H9 (cell line): ENCODE measurements at regions not wholly inside any gene's neighbourhood (a gene's known extent, or its start where the extent isn't known, plus 50 kb on each side); places are given as distances from the start of the nearest gene placed in this dataset.

Source experiments
- DNase-seq: peaks from one replicate; pipeline ENCODE4 v3.0.0-alpha.2; 2017
- H2AFZ ChIP-seq: one replicate; pipeline ENCODE4 v1.6.1; 2013; ENCODE audit warnings: mild to moderate bottlenecking, low read length, control low read depth, moderate library complexity
- H2AK5ac ChIP-seq: 2 replicates; pipeline ENCODE4 v1.6.1; 2013; ENCODE audit warnings: low read length, control low read depth, mixed read lengths; ENCODE audit not compliant: insufficient read length
- H2BK120ac ChIP-seq: one replicate; pipeline ENCODE4 v1.6.1; 2013; ENCODE audit warnings: low read depth, mild to moderate bottlenecking, low read length, control low read depth, inconsistent platforms; ENCODE audit not compliant: poor library complexity, severe bottlenecking
- H2BK12ac ChIP-seq: 2 replicates; pipeline ENCODE4 v1.6.1; 2013; ENCODE audit warnings: low read length, control low read depth, mixed read lengths, low read depth; ENCODE audit not compliant: insufficient read length
- H2BK15ac ChIP-seq: 2 replicates; pipeline ENCODE4 v1.6.1; 2013; ENCODE audit warnings: low read depth, low read length, control low read depth
- H2BK20ac ChIP-seq: one replicate; pipeline ENCODE4 v1.6.1; 2013; ENCODE audit warnings: low read depth, mild to moderate bottlenecking, low read length, control low read depth, inconsistent platforms; ENCODE audit not compliant: poor library complexity, severe bottlenecking
- H2BK5ac ChIP-seq: 2 replicates; pipeline ENCODE4 v1.6.1; 2013; ENCODE audit warnings: low read length, control low read depth, mixed read lengths; ENCODE audit not compliant: insufficient read length
- H3K14ac ChIP-seq: 2 replicates; pipeline ENCODE4 v1.6.1; 2013; ENCODE audit warnings: low read length, control low read depth; ENCODE audit not compliant: insufficient read depth
- H3K18ac ChIP-seq: 2 replicates; pipeline ENCODE4 v1.6.1; 2013; ENCODE audit warnings: low read depth, mild to moderate bottlenecking, mixed read lengths, low read length, control low read depth; ENCODE audit not compliant: insufficient read length
- H3K23ac ChIP-seq: 2 replicates; pipeline ENCODE4 v1.6.1; 2013; ENCODE audit warnings: low read length, control low read depth, mixed read lengths, low read depth; ENCODE audit not compliant: insufficient read length
- H3K23me2 ChIP-seq: 2 replicates; pipeline ENCODE4 v1.6.1; 2013; ENCODE audit warnings: low read depth, mild to moderate bottlenecking, mixed read lengths, low read length, control low read depth; ENCODE audit not compliant: insufficient read length, poor library complexity, severe bottlenecking
- H3K27ac ChIP-seq: 2 replicates; pipeline ENCODE4 v1.5.1; 2013; ENCODE audit warnings: low read length, control low read depth, mixed read lengths, low read depth; ENCODE audit not compliant: insufficient read length
- H3K27me3 ChIP-seq: 2 replicates; pipeline ENCODE4 v1.6.1; 2013; ENCODE audit warnings: low read length, control low read depth, inconsistent platforms; ENCODE audit not compliant: insufficient read depth
- H3K4ac ChIP-seq: 2 replicates; pipeline ENCODE4 v1.6.1; 2013; ENCODE audit warnings: low read depth, mild to moderate bottlenecking, control low read depth, inconsistent platforms, low read length, moderate library complexity
- H3K4me1 ChIP-seq: 2 replicates; pipeline ENCODE4 v1.6.1; 2013; ENCODE audit warnings: low read length, control low read depth, inconsistent platforms; ENCODE audit not compliant: insufficient read depth
- H3K4me2 ChIP-seq: 2 replicates; pipeline ENCODE4 v1.6.1; 2013; ENCODE audit warnings: low read length, control low read depth, mixed read lengths; ENCODE audit not compliant: insufficient read length, insufficient read depth
- H3K56ac ChIP-seq: 2 replicates; pipeline ENCODE4 v1.6.1; 2013; ENCODE audit warnings: low read depth, mild to moderate bottlenecking, mixed read lengths, low read length, control low read depth; ENCODE audit not compliant: insufficient read length
- H3K79me1 ChIP-seq: 2 replicates; pipeline ENCODE4 v1.6.1; 2013; ENCODE audit warnings: low read depth, mild to moderate bottlenecking, moderate library complexity, low read length, control low read depth, inconsistent platforms; ENCODE audit not compliant: insufficient read depth, poor library complexity, severe bottlenecking
- H3K79me2 ChIP-seq: 2 replicates; pipeline ENCODE4 v1.6.1; 2013; ENCODE audit warnings: low read length, control low read depth, inconsistent platforms; ENCODE audit not compliant: insufficient read depth
- H3K9ac ChIP-seq: 2 replicates; pipeline ENCODE4 v1.6.1; 2013; ENCODE audit warnings: low read length, control low read depth, mixed read lengths; ENCODE audit not compliant: insufficient read length; ENCODE audit errors: extremely low read depth
- H3K9me3 ChIP-seq: one replicate; pipeline ENCODE4 v1.6.1; 2013; ENCODE audit warnings: low read depth, low read length, inconsistent platforms; ENCODE audit not compliant: control insufficient read depth
- H3T11ph ChIP-seq: one replicate; pipeline ENCODE4 v1.6.1; 2013; ENCODE audit warnings: mild to moderate bottlenecking, low read length, control low read depth, inconsistent platforms
- H4K20me1 ChIP-seq: one replicate; pipeline ENCODE4 v1.6.1; 2013; ENCODE audit not compliant: control insufficient read depth, insufficient read length, insufficient read depth
- H4K5ac ChIP-seq: 2 replicates; pipeline ENCODE4 v1.6.1; 2013; ENCODE audit warnings: low read depth, mild to moderate bottlenecking, mixed read lengths, low read length, control low read depth; ENCODE audit not compliant: insufficient read length
- H4K8ac ChIP-seq: replicated peaks from 2 replicates; pipeline ENCODE4 v1.6.1; 2013; ENCODE audit warnings: low read length, control low read depth, mixed read lengths, low read depth; ENCODE audit not compliant: insufficient read length
- H4K91ac ChIP-seq: 2 replicates; pipeline ENCODE4 v1.6.1; 2013; ENCODE audit warnings: low read depth, mild to moderate bottlenecking, moderate library complexity, mixed read lengths, low read length, control low read depth; ENCODE audit not compliant: insufficient read length
- H3K27ac Mint-ChIP-seq, 3 experiments: 2 replicates in 2 of 3; 3 replicates in 1 of 3; pipeline ENCODE4 v1.8.0; 2020 to 2021; ENCODE audit warnings: mixed read lengths in 3 of 3, mild to moderate bottlenecking in 1 of 3, moderate library complexity in 1 of 3
- H3K27me3 Mint-ChIP-seq: 2 replicates; pipeline ENCODE4 v1.8.0; 2021; ENCODE audit warnings: low read depth, mild to moderate bottlenecking, moderate library complexity, mixed read lengths
- H3K36me3 Mint-ChIP-seq, 3 experiments: 2 replicates in 2 of 3; 3 replicates in 1 of 3; pipeline ENCODE4 v1.8.0; 2020 to 2021; ENCODE audit warnings: low read depth in 3 of 3, mixed read lengths in 3 of 3; ENCODE audit not compliant: insufficient read depth in 1 of 3
- H3K4me1 Mint-ChIP-seq, 2 experiments: 2 replicates each; pipeline ENCODE4 v1.8.0; 2020; ENCODE audit warnings: mixed read lengths in 2 of 2
- H3K4me3 Mint-ChIP-seq, 2 experiments: 2 replicates in 1 of 2; 3 replicates in 1 of 2; pipeline ENCODE4 v1.8.0; 2020 to 2021; ENCODE audit warnings: mild to moderate bottlenecking in 2 of 2, mixed read lengths in 2 of 2, moderate library complexity in 1 of 2
- H3K9me3 Mint-ChIP-seq, 2 experiments: 2 replicates in 1 of 2; 3 replicates in 1 of 2; pipeline ENCODE4 v1.8.0; 2020; ENCODE audit warnings: mild to moderate bottlenecking in 2 of 2, mixed read lengths in 2 of 2, moderate library complexity in 1 of 2
- CTCF ChIP-seq: fragments of 200-600 bp; sonication (generic); conservative IDR thresholded peaks from 3 replicates; pipeline ENCODE4 v1.8.0; 2021; ENCODE audit warnings: antibody characterized with exemption, mild to moderate bottlenecking
- WGBS: extraction: QIAGEN DNeasy Blood & Tissue Kit; methylation state at CpG from one replicate; pipeline ENCODE4 v1.1.7; 2013; ENCODE audit warnings: missing lambda C conversion rate, low lambda C conversion rate, mixed read lengths; ENCODE audit not compliant: insufficient read length; ENCODE audit errors: extremely low coverage; 5-methylcytosine and 5-hydroxymethylcytosine counted together

- H3K27ac Mint-ChIP-seq = no peak overlapping the region
- no peak overlapping the region for H3K23ac ChIP-seq
- no peak overlapping the region for H4K5ac ChIP-seq
- no peaks in the 10 kb centered on the region for H3K79me2 ChIP-seq
- H3K36me3 Mint-ChIP-seq = peaks cover 0 to 5% (median 5%) of the 10 kb centered on the region in 3 experiments; a peak in 4 of 7 replicates
- H3K4me1 ChIP-seq = no peaks in the 10 kb centered on the region; the same call in 1 of the 2 replicates
- peaks cover 2% of the 10 kb centered on the region; the same call in 1 of the 2 replicates for H3K27me3 Mint-ChIP-seq
- H3K9me3 Mint-ChIP-seq = peaks cover 0 to 16% of the 10 kb centered on the region in 2 experiments; a peak in 3 of 5 replicates
- no peak overlapping the region for H3K9ac ChIP-seq
- no CpG with 5 or more reads among the region's 1 CpG for WGBS
- H4K20me1 ChIP-seq = no peaks in the 10 kb centered on the region
- no peak for TF ChIP-seq CTCF
- DNase-seq = no peak
- H3T11ph ChIP-seq = no peak overlapping the region
- H3K27me3 ChIP-seq = no peaks in the 10 kb centered on the region
- no peak overlapping the region for H2AK5ac ChIP-seq
- H4K8ac ChIP-seq = no peak overlapping the region
- no peak overlapping the region for H2AFZ ChIP-seq
- H3K9me3 ChIP-seq = no peaks in the 10 kb centered on the region
- no peaks in the 10 kb centered on the region for H3K79me1 ChIP-seq
- H3K4me2 ChIP-seq = no peak overlapping the region
- no peak overlapping the region for H2BK120ac ChIP-seq
- no peak overlapping the region for H2BK15ac ChIP-seq
- no peak overlapping the region for H3K27ac ChIP-seq
- H3K4me3 Mint-ChIP-seq = no peak overlapping the region
- H3K4ac ChIP-seq = no peak overlapping the region
- H4K91ac ChIP-seq = no peak overlapping the region
- H2BK20ac ChIP-seq = no peak overlapping the region
- H3K14ac ChIP-seq = no peak overlapping the region
- no peaks in the 10 kb centered on the region for H3K23me2 ChIP-seq
- peaks cover 8 to 13% of the 10 kb centered on the region in 2 experiments for H3K4me1 Mint-ChIP-seq
- H2BK5ac ChIP-seq = no peak overlapping the region
- H2BK12ac ChIP-seq = no peak overlapping the region
- H3K18ac ChIP-seq = no peak overlapping the region
- no peak overlapping the region for H3K56ac ChIP-seq
Observed at GRCh38 chr17:70881093-70881492, 711.8 kb downstream of the KCNJ2 start.
